ENCODE measurements at regions not wholly inside any gene's neighbourhood (a gene's known extent, or its start where the extent isn't known, plus 50 kb on each side); places are given as distances from the start of the nearest gene placed in this dataset.

- TF ChIP-seq CTCF (IDR thresholded peaks at IDR 0.05; ENCODE audit: poor library complexity): no peak
- TF ChIP-seq EZH2 (IDR thresholded peaks at IDR 0.05; ENCODE audit: borderline replicate concordance): no peak
These were observed 74.3 kb upstream of the SHH start for GRCh38 chr7:155886391-155887173.

Data from hepatocyte (in vitro differentiated cells).